ENCODE measurements at regions not wholly inside any gene's neighbourhood (a gene's known extent, or its start where the extent isn't known, plus 50 kb on each side); places are given as distances from the start of the nearest gene placed in this dataset.

- Mint-ChIP-seq H3K4me1 (ENCODE audit: low read depth, unreplicated experiment) (no peaks in the 10 kb centered on the region), H3K9me3 (ENCODE audit: unreplicated experiment) (no peaks in the 10 kb centered on the region), H3K36me3 (ENCODE audit: insufficient read depth, unreplicated experiment) (no peaks in the 10 kb centered on the region), H3K4me3 (ENCODE audit: unreplicated experiment) (no peak overlapping the region), H3K27me3 (ENCODE audit: insufficient read depth, unreplicated experiment) (peaks cover 11% of the 10 kb centered on the region), H3K27ac (ENCODE audit: unreplicated experiment) (no peak overlapping the region)
- Histone ChIP-seq H3K4me3 (ENCODE audit: low read depth, low read length) (no peak overlapping the region), H3K4me1 (no peaks in the 10 kb centered on the region), H3K9me3 (no peaks in the 10 kb centered on the region), H3K36me3 (ENCODE audit: control insufficient read depth, insufficient read depth, low read length) (no peaks in the 10 kb centered on the region), H3K27me3 (replicated peaks; ENCODE audit: control insufficient read depth, insufficient read depth, low read length) (no peaks in the 10 kb centered on the region)
- ChIA-PET CTCF (no interaction called here), POLR2A (no interaction called here)
- no TSS peak for BruUV-seq (replicated peaks)
- no peak for TF ChIP-seq CTCF (IDR thresholded peaks at IDR 0.05; ENCODE audit: insufficient read depth in 1 of 2, low read depth in 1 of 2, low read length in 1 of 2, severe bottlenecking in 1 of 2, unreplicated experiment in 1 of 2)
- DNase-seq = no peak
- intact Hi-C loops (cut with micrococcal nuclease; ENCODE audit: unreplicated experiment) = no loop called here
These were observed 108.1 kb upstream of the GK2 start for GRCh38 chr4:79516114-79516513.

DNA sequence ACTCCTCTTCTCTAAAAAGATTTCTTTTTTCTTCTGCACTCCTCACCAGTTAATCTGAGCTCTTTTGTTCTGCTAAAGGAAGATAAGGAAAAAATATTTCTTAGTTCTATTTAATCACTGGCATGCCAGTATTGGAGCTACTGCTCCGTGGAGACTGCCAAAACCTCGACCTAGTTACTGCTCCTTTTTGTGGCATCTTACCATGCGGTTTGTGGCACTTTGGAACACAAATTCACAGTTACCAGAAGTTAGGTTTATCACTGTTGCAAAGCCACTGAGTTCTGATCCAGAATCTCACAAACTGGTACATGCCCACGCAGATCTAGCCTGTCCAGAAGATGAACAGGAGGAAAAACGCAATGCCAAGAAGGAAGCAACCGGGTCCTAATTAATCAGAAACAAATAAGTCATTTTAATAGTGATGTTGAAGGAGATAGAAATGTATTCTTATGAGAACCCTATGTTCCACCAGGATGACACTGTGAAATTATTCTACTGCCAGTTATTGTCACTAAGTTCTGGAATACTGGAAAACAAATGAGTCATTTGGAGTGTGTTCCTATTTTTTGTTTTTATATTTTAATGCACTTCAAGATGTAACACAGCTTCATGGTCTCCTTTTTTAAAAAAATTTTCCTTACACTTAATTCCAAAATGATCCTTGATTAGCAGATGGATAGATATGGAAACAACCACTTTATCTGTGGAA is 106.7 kb upstream of the GK2 start:
- H3K27me3 ChIP-seq (replicated peaks; ENCODE audit: control insufficient read depth, insufficient read depth, low read length) = no peaks in the 10 kb centered on the region
- no peak overlapping the region for H3K4me3 Mint-ChIP-seq (ENCODE audit: unreplicated experiment)
- H3K36me3 Mint-ChIP-seq (ENCODE audit: insufficient read depth, unreplicated experiment) = no peaks in the 10 kb centered on the region
- CTCF ChIA-PET = no interaction called here
- H3K9me3 ChIP-seq = no peaks in the 10 kb centered on the region
- no peaks in the 10 kb centered on the region for H3K4me1 Mint-ChIP-seq (ENCODE audit: low read depth, unreplicated experiment)
- no peaks in the 10 kb centered on the region for H3K9me3 Mint-ChIP-seq (ENCODE audit: unreplicated experiment)
- no peak overlapping the region for H3K27ac Mint-ChIP-seq (ENCODE audit: unreplicated experiment)
- no peaks in the 10 kb centered on the region for H3K36me3 ChIP-seq (ENCODE audit: control insufficient read depth, insufficient read depth, low read length)
- H3K4me3 ChIP-seq (ENCODE audit: low read depth, low read length) = no peak overlapping the region
- POLR2A ChIA-PET = no interaction called here
- no peak for TF ChIP-seq CTCF (IDR thresholded peaks at IDR 0.05; ENCODE audit: insufficient read depth in 1 of 2, low read depth in 1 of 2, low read length in 1 of 2, severe bottlenecking in 1 of 2, unreplicated experiment in 1 of 2)
- DNase-seq = no peak
- intact Hi-C loops (cut with micrococcal nuclease; ENCODE audit: unreplicated experiment) = no loop called here
- H3K27me3 Mint-ChIP-seq (ENCODE audit: insufficient read depth, unreplicated experiment) = peaks cover 7% of the 10 kb centered on the region
- no TSS peak for BruUV-seq (replicated peaks)
- H3K4me1 ChIP-seq = no peaks in the 10 kb centered on the region

GRCh38 chr4:79513576-79513975 is 105.5 kb upstream of the GK2 start:
- Histone ChIP-seq H3K9me3 (no peaks in the 10 kb centered on the region), H3K27me3 (replicated peaks; ENCODE audit: control insufficient read depth, insufficient read depth, low read length) (no peaks in the 10 kb centered on the region), H3K4me3 (ENCODE audit: low read depth, low read length) (no peak overlapping the region), H3K4me1 (no peaks in the 10 kb centered on the region), H3K36me3 (ENCODE audit: control insufficient read depth, insufficient read depth, low read length) (no peaks in the 10 kb centered on the region)
- Mint-ChIP-seq H3K4me1 (ENCODE audit: low read depth, unreplicated experiment) (no peaks in the 10 kb centered on the region), H3K36me3 (ENCODE audit: insufficient read depth, unreplicated experiment) (no peaks in the 10 kb centered on the region), H3K9me3 (ENCODE audit: unreplicated experiment) (no peaks in the 10 kb centered on the region), H3K27me3 (ENCODE audit: insufficient read depth, unreplicated experiment) (peaks cover 7% of the 10 kb centered on the region), H3K4me3 (ENCODE audit: unreplicated experiment) (no peak overlapping the region), H3K27ac (ENCODE audit: unreplicated experiment) (no peak overlapping the region)
- DNase-seq = no peak
- POLR2A ChIA-PET = no interaction called here
- intact Hi-C loops (cut with micrococcal nuclease; ENCODE audit: unreplicated experiment) = no loop called here
- TF ChIP-seq CTCF (IDR thresholded peaks at IDR 0.05; ENCODE audit: insufficient read depth in 1 of 2, low read depth in 1 of 2, low read length in 1 of 2, severe bottlenecking in 1 of 2, unreplicated experiment in 1 of 2) = no peak
- CTCF ChIA-PET = no interaction called here
- BruUV-seq (replicated peaks) = no TSS peak
